ENCODE measurements at regions not wholly inside any gene's neighbourhood (a gene's known extent, or its start where the extent isn't known, plus 50 kb on each side); places are given as distances from the start of the nearest gene placed in this dataset.

DNA sequence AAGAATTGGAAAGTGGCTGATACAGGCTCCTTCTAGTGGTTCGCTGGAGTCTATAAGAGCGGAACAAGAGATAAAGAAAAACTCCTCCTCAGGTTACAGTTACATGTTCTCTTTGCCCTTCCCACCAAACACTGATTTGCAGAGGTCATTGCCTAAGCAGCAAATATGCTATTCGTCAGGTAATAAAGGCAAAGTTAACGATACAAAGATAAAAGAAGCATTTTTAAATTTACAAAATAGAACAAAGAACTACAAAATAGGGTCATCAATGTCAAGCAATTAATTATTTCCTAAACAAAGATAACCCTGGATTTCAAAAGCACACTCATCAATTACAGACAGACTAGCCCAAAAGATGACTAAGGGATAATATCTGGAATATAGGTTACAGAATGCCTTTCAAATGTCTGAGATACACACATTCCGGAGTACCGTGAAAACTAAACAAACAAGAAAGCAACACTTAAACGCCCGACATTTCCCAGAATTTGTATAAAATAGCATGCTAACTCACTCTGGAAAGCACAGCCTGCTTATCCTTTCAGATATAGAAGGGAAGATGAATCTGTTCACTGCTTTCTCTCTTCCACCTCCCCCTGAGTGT lies 186.4 kb downstream of the MREG start (continued):
- TF ChIP-seq, protein P1, sequence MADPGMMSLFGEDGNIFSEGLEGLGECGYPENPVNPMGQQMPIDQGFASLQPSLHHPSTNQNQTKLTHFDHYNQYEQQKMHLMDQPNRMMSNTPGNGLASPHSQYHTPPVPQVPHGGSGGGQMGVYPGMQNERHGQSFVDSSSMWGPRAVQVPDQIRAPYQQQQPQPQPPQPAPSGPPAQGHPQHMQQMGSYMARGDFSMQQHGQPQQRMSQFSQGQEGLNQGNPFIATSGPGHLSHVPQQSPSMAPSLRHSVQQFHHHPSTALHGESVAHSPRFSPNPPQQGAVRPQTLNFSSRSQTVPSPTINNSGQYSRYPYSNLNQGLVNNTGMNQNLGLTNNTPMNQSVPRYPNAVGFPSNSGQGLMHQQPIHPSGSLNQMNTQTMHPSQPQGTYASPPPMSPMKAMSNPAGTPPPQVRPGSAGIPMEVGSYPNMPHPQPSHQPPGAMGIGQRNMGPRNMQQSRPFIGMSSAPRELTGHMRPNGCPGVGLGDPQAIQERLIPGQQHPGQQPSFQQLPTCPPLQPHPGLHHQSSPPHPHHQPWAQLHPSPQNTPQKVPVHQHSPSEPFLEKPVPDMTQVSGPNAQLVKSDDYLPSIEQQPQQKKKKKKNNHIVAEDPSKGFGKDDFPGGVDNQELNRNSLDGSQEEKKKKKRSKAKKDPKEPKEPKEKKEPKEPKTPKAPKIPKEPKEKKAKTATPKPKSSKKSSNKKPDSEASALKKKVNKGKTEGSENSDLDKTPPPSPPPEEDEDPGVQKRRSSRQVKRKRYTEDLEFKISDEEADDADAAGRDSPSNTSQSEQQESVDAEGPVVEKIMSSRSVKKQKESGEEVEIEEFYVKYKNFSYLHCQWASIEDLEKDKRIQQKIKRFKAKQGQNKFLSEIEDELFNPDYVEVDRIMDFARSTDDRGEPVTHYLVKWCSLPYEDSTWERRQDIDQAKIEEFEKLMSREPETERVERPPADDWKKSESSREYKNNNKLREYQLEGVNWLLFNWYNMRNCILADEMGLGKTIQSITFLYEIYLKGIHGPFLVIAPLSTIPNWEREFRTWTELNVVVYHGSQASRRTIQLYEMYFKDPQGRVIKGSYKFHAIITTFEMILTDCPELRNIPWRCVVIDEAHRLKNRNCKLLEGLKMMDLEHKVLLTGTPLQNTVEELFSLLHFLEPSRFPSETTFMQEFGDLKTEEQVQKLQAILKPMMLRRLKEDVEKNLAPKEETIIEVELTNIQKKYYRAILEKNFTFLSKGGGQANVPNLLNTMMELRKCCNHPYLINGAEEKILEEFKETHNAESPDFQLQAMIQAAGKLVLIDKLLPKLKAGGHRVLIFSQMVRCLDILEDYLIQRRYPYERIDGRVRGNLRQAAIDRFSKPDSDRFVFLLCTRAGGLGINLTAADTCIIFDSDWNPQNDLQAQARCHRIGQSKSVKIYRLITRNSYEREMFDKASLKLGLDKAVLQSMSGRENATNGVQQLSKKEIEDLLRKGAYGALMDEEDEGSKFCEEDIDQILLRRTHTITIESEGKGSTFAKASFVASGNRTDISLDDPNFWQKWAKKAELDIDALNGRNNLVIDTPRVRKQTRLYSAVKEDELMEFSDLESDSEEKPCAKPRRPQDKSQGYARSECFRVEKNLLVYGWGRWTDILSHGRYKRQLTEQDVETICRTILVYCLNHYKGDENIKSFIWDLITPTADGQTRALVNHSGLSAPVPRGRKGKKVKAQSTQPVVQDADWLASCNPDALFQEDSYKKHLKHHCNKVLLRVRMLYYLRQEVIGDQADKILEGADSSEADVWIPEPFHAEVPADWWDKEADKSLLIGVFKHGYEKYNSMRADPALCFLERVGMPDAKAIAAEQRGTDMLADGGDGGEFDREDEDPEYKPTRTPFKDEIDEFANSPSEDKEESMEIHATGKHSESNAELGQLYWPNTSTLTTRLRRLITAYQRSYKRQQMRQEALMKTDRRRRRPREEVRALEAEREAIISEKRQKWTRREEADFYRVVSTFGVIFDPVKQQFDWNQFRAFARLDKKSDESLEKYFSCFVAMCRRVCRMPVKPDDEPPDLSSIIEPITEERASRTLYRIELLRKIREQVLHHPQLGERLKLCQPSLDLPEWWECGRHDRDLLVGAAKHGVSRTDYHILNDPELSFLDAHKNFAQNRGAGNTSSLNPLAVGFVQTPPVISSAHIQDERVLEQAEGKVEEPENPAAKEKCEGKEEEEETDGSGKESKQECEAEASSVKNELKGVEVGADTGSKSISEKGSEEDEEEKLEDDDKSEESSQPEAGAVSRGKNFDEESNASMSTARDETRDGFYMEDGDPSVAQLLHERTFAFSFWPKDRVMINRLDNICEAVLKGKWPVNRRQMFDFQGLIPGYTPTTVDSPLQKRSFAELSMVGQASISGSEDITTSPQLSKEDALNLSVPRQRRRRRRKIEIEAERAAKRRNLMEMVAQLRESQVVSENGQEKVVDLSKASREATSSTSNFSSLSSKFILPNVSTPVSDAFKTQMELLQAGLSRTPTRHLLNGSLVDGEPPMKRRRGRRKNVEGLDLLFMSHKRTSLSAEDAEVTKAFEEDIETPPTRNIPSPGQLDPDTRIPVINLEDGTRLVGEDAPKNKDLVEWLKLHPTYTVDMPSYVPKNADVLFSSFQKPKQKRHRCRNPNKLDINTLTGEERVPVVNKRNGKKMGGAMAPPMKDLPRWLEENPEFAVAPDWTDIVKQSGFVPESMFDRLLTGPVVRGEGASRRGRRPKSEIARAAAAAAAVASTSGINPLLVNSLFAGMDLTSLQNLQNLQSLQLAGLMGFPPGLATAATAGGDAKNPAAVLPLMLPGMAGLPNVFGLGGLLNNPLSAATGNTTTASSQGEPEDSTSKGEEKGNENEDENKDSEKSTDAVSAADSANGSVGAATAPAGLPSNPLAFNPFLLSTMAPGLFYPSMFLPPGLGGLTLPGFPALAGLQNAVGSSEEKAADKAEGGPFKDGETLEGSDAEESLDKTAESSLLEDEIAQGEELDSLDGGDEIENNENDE (IDR thresholded peaks at IDR 0.05; ENCODE audit: insufficient replicate concordance, low read length) = no peak
- no peak for TF ChIP-seq TBP (IDR thresholded peaks at IDR 0.05; ENCODE audit: low read depth, low read length)
- TF ChIP-seq, protein P2, sequence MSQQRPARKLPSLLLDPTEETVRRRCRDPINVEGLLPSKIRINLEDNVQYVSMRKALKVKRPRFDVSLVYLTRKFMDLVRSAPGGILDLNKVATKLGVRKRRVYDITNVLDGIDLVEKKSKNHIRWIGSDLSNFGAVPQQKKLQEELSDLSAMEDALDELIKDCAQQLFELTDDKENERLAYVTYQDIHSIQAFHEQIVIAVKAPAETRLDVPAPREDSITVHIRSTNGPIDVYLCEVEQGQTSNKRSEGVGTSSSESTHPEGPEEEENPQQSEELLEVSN (IDR thresholded peaks at IDR 0.05) = no peak

Measured in H1 (cell line).